Neuronal stem cell (in vitro differentiated cells): ENCODE measurements at regions not wholly inside any gene's neighbourhood (a gene's known extent, or its start where the extent isn't known, plus 50 kb on each side); places are given as distances from the start of the nearest gene placed in this dataset.

Source experiments
- DNase-seq: peaks from one replicate; pipeline ENCODE4 v3.0.0-alpha.2; 2013; ENCODE audit warnings: low spot score
- H2AFZ ChIP-seq: one replicate; pipeline ENCODE4 v1.6.1; 2013; ENCODE audit warnings: mild to moderate bottlenecking, low read length, inconsistent platforms
- H2AK5ac ChIP-seq: 2 replicates; pipeline ENCODE4 v1.6.1; 2013; ENCODE audit warnings: low read depth, mild to moderate bottlenecking, inconsistent platforms, low read length, moderate library complexity, mixed read lengths
- H2BK120ac ChIP-seq: 2 replicates; pipeline ENCODE4 v1.6.1; 2013; ENCODE audit warnings: low read depth, mild to moderate bottlenecking, inconsistent platforms, low read length, moderate library complexity, mixed read lengths
- H2BK12ac ChIP-seq: one replicate; pipeline ENCODE4 v1.6.1; 2013; ENCODE audit warnings: low read length, inconsistent platforms
- H2BK15ac ChIP-seq: 2 replicates; pipeline ENCODE4 v1.6.1; 2013; ENCODE audit warnings: mild to moderate bottlenecking, low read length, inconsistent platforms, mixed read lengths
- H2BK5ac ChIP-seq: one replicate; pipeline ENCODE4 v1.6.1; 2013; ENCODE audit warnings: inconsistent platforms, mild to moderate bottlenecking, low read length, moderate library complexity
- H3K14ac ChIP-seq: one replicate; pipeline ENCODE4 v1.6.1; 2013; ENCODE audit warnings: low read length, inconsistent platforms
- H3K18ac ChIP-seq: 2 replicates; pipeline ENCODE4 v1.6.1; 2013; ENCODE audit warnings: low read length, inconsistent platforms
- H3K23ac ChIP-seq: 2 replicates; pipeline ENCODE4 v1.6.1; 2013; ENCODE audit warnings: low read depth, mild to moderate bottlenecking, mixed read lengths, low read length, inconsistent platforms; ENCODE audit not compliant: poor library complexity
- H3K27ac ChIP-seq: replicated peaks from 3 replicates; pipeline ENCODE4 v1.5.1; 2013; ENCODE audit warnings: low read length, inconsistent platforms
- H3K27me3 ChIP-seq, 3 experiments: 2 replicates each; pipeline ENCODE4 v1.6.1; 2013; ENCODE audit warnings: low read length in 3 of 3, mild to moderate bottlenecking in 2 of 3, inconsistent platforms in 1 of 3, low read depth in 1 of 3, mixed read lengths in 1 of 3, moderate library complexity in 1 of 3; ENCODE audit not compliant: control insufficient read depth in 3 of 3, insufficient read depth in 3 of 3
- H3K36me3 ChIP-seq, 2 donors: replicated peaks in 1 of 2; 2 replicates each; pipeline ENCODE4 v1.6.1; 2013; ENCODE audit warnings: low read length in 2 of 2; ENCODE audit not compliant: control insufficient read depth in 2 of 2, insufficient read depth in 2 of 2
- H3K4ac ChIP-seq: 2 replicates; pipeline ENCODE4 v1.6.1; 2013; ENCODE audit warnings: inconsistent platforms, mild to moderate bottlenecking, low read length, moderate library complexity
- H3K4me1 ChIP-seq, 2 donors: 1 replicate in 1 of 2; 2 replicates in 1 of 2; pipeline ENCODE4 v1.6.1; 2013; ENCODE audit warnings: low read length in 2 of 2, low read depth in 1 of 2; ENCODE audit not compliant: control insufficient read depth in 2 of 2, insufficient read depth in 1 of 2
- H3K4me2 ChIP-seq: one replicate; pipeline ENCODE4 v1.6.1; 2013; ENCODE audit warnings: mild to moderate bottlenecking, low read length, inconsistent platforms; ENCODE audit not compliant: insufficient read depth, poor library complexity, severe bottlenecking
- H3K4me3 ChIP-seq, 2 donors: 2 replicates each; pipeline ENCODE4 v1.5.1; 2013; ENCODE audit warnings: low read length in 2 of 2, mild to moderate bottlenecking in 2 of 2, inconsistent platforms in 1 of 2, moderate library complexity in 1 of 2
- H3K79me1 ChIP-seq: one replicate; pipeline ENCODE4 v1.6.1; 2013; ENCODE audit warnings: low read depth, mild to moderate bottlenecking, inconsistent platforms, low read length, moderate library complexity
- H3K9ac ChIP-seq: one replicate; pipeline ENCODE4 v1.6.1; 2013; ENCODE audit warnings: mild to moderate bottlenecking, low read depth, low read length, inconsistent platforms; ENCODE audit not compliant: poor library complexity
- H3K9me3 ChIP-seq, 2 donors: replicated peaks in 1 of 2; 2 replicates each; pipeline versions ENCODE3 to v1.6.1; 2013; ENCODE audit warnings: low read length in 2 of 2, mild to moderate bottlenecking in 2 of 2, inconsistent platforms in 1 of 2, low read depth in 1 of 2, mixed read lengths in 1 of 2, moderate library complexity in 1 of 2; ENCODE audit not compliant: control insufficient read depth in 2 of 2, insufficient read depth in 1 of 2
- H4K8ac ChIP-seq: one replicate; pipeline ENCODE4 v1.6.1; 2013; ENCODE audit warnings: low read depth, mild to moderate bottlenecking, inconsistent platforms, low read length, moderate library complexity
- H4K91ac ChIP-seq: one replicate; pipeline ENCODE4 v1.6.1; 2013; ENCODE audit warnings: low read length, low read depth, mild to moderate bottlenecking, inconsistent platforms; ENCODE audit not compliant: poor library complexity
- WGBS, 2 donors: extraction: QIAGEN DNeasy Blood & Tissue Kit; methylation state at CpG; one replicate each; pipeline ENCODE4 v1.1.7; 2013; ENCODE audit warnings: missing lambda C conversion rate in 2 of 2, mixed read lengths in 1 of 2; ENCODE audit not compliant: insufficient read length in 2 of 2, insufficient replicate concordance in 1 of 2; ENCODE audit errors: extremely low coverage in 2 of 2; 5-methylcytosine and 5-hydroxymethylcytosine counted together

GRCh38 chr6:54491431-54491830 is 183.2 kb downstream of the TINAG start:
- Histone ChIP-seq H3K4me2 (no peak overlapping the region), H2BK5ac (no peak overlapping the region), H4K8ac (no peak overlapping the region), H2BK120ac (no peak overlapping the region), H3K27ac (no peak overlapping the region), H3K18ac (no peak overlapping the region), H2BK12ac (no peak overlapping the region), H2BK15ac (no peak overlapping the region), H4K91ac (no peak overlapping the region), H2AFZ (no peak overlapping the region), H2AK5ac (no peak overlapping the region), H3K36me3 (no peaks in the 10 kb centered on the region), H3K27me3 (no peaks in the 10 kb centered on the region), H3K4me1 (no peaks in the 10 kb centered on the region), H3K4ac (no peak overlapping the region), H3K23ac (no peak overlapping the region), H3K4me3 (no peak overlapping the region), H3K9ac (no peak overlapping the region), H3K14ac (no peak overlapping the region), H3K79me1 (no peaks in the 10 kb centered on the region), H3K9me3 (peaks cover 0 to 4% of the 10 kb centered on the region in 2 donors)
- no peak for DNase-seq
- no CpG with 5 or more reads among the region's 3 CpGs for WGBS, 2 donors

- no peak overlapping the region for H3K18ac ChIP-seq
- DNase-seq, result no peak
- H3K27me3 ChIP-seq, result no peaks in the 10 kb centered on the region
- no peak overlapping the region for H3K4me2 ChIP-seq
- no peak overlapping the region for H2BK5ac ChIP-seq
- no peak overlapping the region for H2BK15ac ChIP-seq
- no peak overlapping the region for H3K23ac ChIP-seq
- H3K9me3 ChIP-seq, result peaks cover 0 to 4% of the 10 kb centered on the region in 2 donors
- no peak overlapping the region for H2BK120ac ChIP-seq
- H2AFZ ChIP-seq, result no peak overlapping the region
- H2AK5ac ChIP-seq, result no peak overlapping the region
- H3K4ac ChIP-seq, result no peak overlapping the region
- no peak overlapping the region for H4K8ac ChIP-seq
- no peak overlapping the region for H3K14ac ChIP-seq
- no peaks in the 10 kb centered on the region for H3K4me1 ChIP-seq
- no peak overlapping the region for H3K4me3 ChIP-seq
- H2BK12ac ChIP-seq, result no peak overlapping the region
- no peaks in the 10 kb centered on the region for H3K79me1 ChIP-seq
- no peak overlapping the region for H3K9ac ChIP-seq
- no peak overlapping the region for H3K27ac ChIP-seq
- H4K91ac ChIP-seq, result no peak overlapping the region
- H3K36me3 ChIP-seq, result no peaks in the 10 kb centered on the region
These were observed 184.9 kb downstream of the TINAG start for GRCh38 chr6:54493138-54493537.

DNA sequence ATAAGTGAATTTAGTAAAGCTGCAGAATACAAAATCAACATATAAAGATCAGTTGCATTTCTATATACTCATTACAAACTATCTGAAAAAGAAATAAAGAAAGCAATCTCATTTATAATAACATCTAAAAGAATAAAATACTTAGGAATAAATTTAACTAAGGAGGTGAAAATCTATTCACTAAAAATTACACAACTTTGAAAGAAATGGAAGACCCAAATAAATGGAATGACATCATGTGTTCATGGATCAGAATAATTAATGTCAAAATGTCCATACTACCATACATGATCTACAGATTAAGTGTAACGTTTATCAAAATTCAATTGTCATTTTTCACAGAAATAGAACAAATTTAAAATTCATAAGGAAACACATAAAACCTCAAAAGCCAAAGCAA is 194.9 kb downstream of the TINAG start:
- Histone ChIP-seq H3K14ac (no peak overlapping the region), H3K4me2 (no peak overlapping the region), H4K8ac (no peak overlapping the region), H2BK15ac (no peak overlapping the region), H3K4me1 (no peaks in the 10 kb centered on the region), H2BK5ac (no peak overlapping the region), H2BK12ac (no peak overlapping the region), H3K4me3 (no peak overlapping the region), H3K9me3 (no peaks in the 10 kb centered on the region), H3K27ac (no peak overlapping the region), H3K27me3 (no peaks in the 10 kb centered on the region), H3K36me3 (no peaks in the 10 kb centered on the region), H3K79me1 (no peaks in the 10 kb centered on the region), H2AK5ac (no peak overlapping the region), H4K91ac (no peak overlapping the region), H3K9ac (no peak overlapping the region), H2AFZ (no peak overlapping the region), H2BK120ac (no peak overlapping the region), H3K23ac (no peak overlapping the region), H3K18ac (no peak overlapping the region), H3K4ac (no peak overlapping the region)
- DNase-seq, result no peak
- WGBS, 2 donors, result no CpG with 5 or more reads among the region's 1 CpG

DNA sequence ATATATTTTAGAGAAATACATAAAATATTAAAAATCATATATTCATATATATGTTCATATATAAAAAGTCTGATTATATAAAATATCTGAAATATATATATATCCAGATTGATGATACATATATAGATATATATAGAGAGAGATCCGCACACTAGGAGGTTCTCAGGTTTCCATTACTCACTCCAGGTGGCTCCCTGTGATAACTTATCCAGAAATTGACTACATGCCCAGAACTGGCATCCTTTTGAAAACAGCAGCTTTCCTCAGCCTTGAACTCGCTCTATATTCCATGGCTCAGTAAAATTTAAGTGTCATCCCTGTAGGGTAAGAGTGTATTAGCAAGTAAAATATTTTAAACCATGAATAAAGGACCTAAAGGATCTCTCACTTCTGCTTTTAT is 206.8 kb downstream of the TINAG start:
- no peak overlapping the region for H3K9ac ChIP-seq
- no peak overlapping the region for H3K14ac ChIP-seq
- H3K4me1 ChIP-seq, result no peaks in the 10 kb centered on the region
- no peak overlapping the region for H4K91ac ChIP-seq
- no peak overlapping the region for H3K4ac ChIP-seq
- no peak overlapping the region for H2AFZ ChIP-seq
- no peak overlapping the region for H3K27ac ChIP-seq
- no peak overlapping the region for H2BK12ac ChIP-seq
- DNase-seq, result no peak
- WGBS, 2 donors, result no CpG with 5 or more reads among the region's 2 CpGs
- H3K79me1 ChIP-seq, result no peaks in the 10 kb centered on the region
- no peaks in the 10 kb centered on the region for H3K27me3 ChIP-seq
- no peak overlapping the region for H2BK120ac ChIP-seq
- no peak overlapping the region for H2BK5ac ChIP-seq
- H3K18ac ChIP-seq, result no peak overlapping the region
- no peak overlapping the region for H4K8ac ChIP-seq
- H2BK15ac ChIP-seq, result no peak overlapping the region
- no peaks in the 10 kb centered on the region for H3K9me3 ChIP-seq
- H3K4me2 ChIP-seq, result no peak overlapping the region
- no peak overlapping the region for H3K23ac ChIP-seq
- H3K36me3 ChIP-seq, result no peaks in the 10 kb centered on the region
- H3K4me3 ChIP-seq, result no peak overlapping the region
- H2AK5ac ChIP-seq, result no peak overlapping the region
